GM12878 (cell line): ENCODE measurements at regions not wholly inside any gene's neighbourhood (a gene's known extent, or its start where the extent isn't known, plus 50 kb on each side); places are given as distances from the start of the nearest gene placed in this dataset.

Experiments
- ATAC-seq: fragments of 200-7000 bp; cut with Tn5 transposase; 3 replicates; pipeline ENCODE4 v1.9.1; 2020; ENCODE audit warnings: mild to moderate bottlenecking, moderate library complexity
- BruUV-seq: library from RNA; stranded (reverse); fragments of 400-500 nt; replicated peaks from 2 replicates; lab custom pipeline; 2021; lab: Mats Ljungman, UMichigan
- CTCF ChIA-PET: fragments of 300-600 bp; sonication (Branson Sonifier 250); formaldehyde crosslinking; extraction: SDS; loops from one replicate; lab custom pipeline; 2021; ENCODE audit warnings: inconsistent platforms; lab: Yijun Ruan, JAX
- POLR2A ChIA-PET: fragments of 350-600 bp; formaldehyde crosslinking; extraction: SDS; loops from one replicate; lab custom pipeline; 2021; ENCODE audit warnings: inconsistent platforms; lab: Charles Lee
- RAD21 ChIA-PET: fragments of 300-600 bp; sonication (Branson Sonifier 250); formaldehyde crosslinking; loops from one replicate; lab custom pipeline; 2023; ENCODE audit warnings: antibody characterized with exemption; ENCODE audit not compliant: unreplicated experiment; lab: Charles Lee
- SMC1A ChIA-PET: fragments of 300-600 bp; sonication (Branson Sonifier 250); formaldehyde crosslinking; loops from one replicate; lab custom pipeline; 2023; ENCODE audit not compliant: unreplicated experiment, uncharacterized antibody; lab: Charles Lee
- DNase-seq: peaks from one replicate; pipeline ENCODE4 v3.0.0-alpha.2; 2011; ENCODE audit warnings: low read depth, low spot score
- FAIRE-seq: peaks from 3 replicates; lab custom pipeline; 2011; peaks lifted over from hg19 to GRCh38; lab: Jason Lieb, UNC
- H2AFZ ChIP-seq: 2 replicates; pipeline ENCODE4 v1.6.0; 2011; ENCODE audit warnings: low read depth, low read length, control low read depth; ENCODE audit not compliant: control insufficient read depth
- H3K27ac ChIP-seq: 2 replicates; pipeline ENCODE4 v1.5.1; 2011; ENCODE audit warnings: control low read depth; ENCODE audit not compliant: control insufficient read depth, insufficient read depth
- H3K27me3 ChIP-seq, 2 experiments: replicated peaks in 1 of 2; 2 replicates each; pipeline versions ENCODE4 v1.6.0 to v1.6.1; 2011; ENCODE audit warnings: low read length in 1 of 2; ENCODE audit not compliant: control insufficient read depth in 2 of 2, insufficient read depth in 2 of 2
- H3K36me3 ChIP-seq, 2 experiments: 2 replicates each; pipeline ENCODE4 v1.5.1; 2011; ENCODE audit warnings: low read length in 1 of 2; ENCODE audit not compliant: control insufficient read depth in 2 of 2, insufficient read depth in 2 of 2
- H3K4me1 ChIP-seq: 2 replicates; pipeline ENCODE4 v1.6.1; 2011; ENCODE audit warnings: mild to moderate bottlenecking, low read length, moderate library complexity, mixed read lengths; ENCODE audit not compliant: control insufficient read depth, insufficient read depth
- H3K4me2 ChIP-seq: 2 replicates; pipeline ENCODE4 v1.6.0; 2011; ENCODE audit warnings: control low read depth; ENCODE audit not compliant: control insufficient read depth, insufficient read depth
- H3K4me3 ChIP-seq: fragments of 200-600 bp; sonication (generic); 2 replicates; pipeline ENCODE4 v1.5.1; 2016
- H3K79me2 ChIP-seq: 2 replicates; pipeline ENCODE4 v1.6.0; 2011; ENCODE audit warnings: low read length; ENCODE audit not compliant: control insufficient read depth, insufficient read depth
- H3K9ac ChIP-seq: 2 replicates; pipeline ENCODE4 v1.8.0; 2011; ENCODE audit warnings: low read length, control low read depth, mixed read lengths; ENCODE audit not compliant: control insufficient read depth, insufficient read depth
- H3K9me3 ChIP-seq: replicated peaks from 3 replicates; pipeline ENCODE4 v1.5.1; 2011; ENCODE audit warnings: mild to moderate bottlenecking, low read length; ENCODE audit not compliant: control insufficient read depth, insufficient read depth
- H4K20me1 ChIP-seq: 2 replicates; pipeline ENCODE4 v1.6.0; 2011; ENCODE audit not compliant: control insufficient read depth, insufficient read depth
- BCL3 ChIP-seq: IDR thresholded peaks from 2 replicates; pipeline ENCODE4 v1.6.1; 2011; ENCODE audit warnings: borderline replicate concordance, low read depth, mild to moderate bottlenecking, moderate library complexity, low read length; ENCODE audit not compliant: insufficient read depth, poor library complexity, severe bottlenecking
- ELK1 ChIP-seq: IDR thresholded peaks from 2 replicates; pipeline ENCODE4 v1.6.1; 2012; ENCODE audit warnings: low read depth, low read length, improper control_type of control experiment
- GATAD2B ChIP-seq: fragments of 450-650 bp; conservative IDR thresholded peaks from 2 replicates; pipeline ENCODE4 v1.6.1; 2017; ENCODE audit warnings: low read depth, mild to moderate bottlenecking, moderate library complexity
- MEF2B ChIP-seq: fragments of 450-650 bp; IDR thresholded peaks from 2 replicates; pipeline ENCODE4 v1.6.1; 2018; ENCODE audit warnings: mild to moderate bottlenecking, moderate library complexity; ENCODE audit not compliant: partially characterized antibody, poor library complexity, severe bottlenecking
- PRDM15 ChIP-seq: fragments of 450-650 bp; formaldehyde crosslinking; IDR thresholded peaks from 2 replicates; pipeline ENCODE4 v1.4.0; 2020; ENCODE audit warnings: mild to moderate bottlenecking, moderate library complexity
- RBBP5 ChIP-seq: fragments of 200-600 bp; sonication (generic); conservative IDR thresholded peaks from 2 replicates; pipeline ENCODE4 v1.6.1; 2016
- RCOR1 ChIP-seq: conservative IDR thresholded peaks from 2 replicates; pipeline ENCODE4 v1.6.1; 2012; ENCODE audit warnings: low read depth, low read length, improper control_type of control experiment
- SMAD5 ChIP-seq: IDR thresholded peaks from 2 replicates; pipeline ENCODE4 v1.6.1; 2016; ENCODE audit warnings: antibody characterized with exemption, low read depth
- USF2 ChIP-seq: IDR thresholded peaks from 2 replicates; pipeline ENCODE4 v1.6.1; 2011; ENCODE audit warnings: low read depth, low read length, improper control_type of control experiment, borderline replicate concordance
- ZNF217 ChIP-seq: fragments of 450-650 bp; IDR thresholded peaks from 2 replicates; pipeline ENCODE4 v1.6.1; 2017; ENCODE audit warnings: antibody characterized with exemption, mild to moderate bottlenecking
- ZNF384 ChIP-seq: IDR thresholded peaks from 2 replicates; pipeline ENCODE4 v1.6.1; 2012; ENCODE audit warnings: low read depth, mild to moderate bottlenecking, low read length, improper control_type of control experiment, borderline replicate concordance
- ZNF687 ChIP-seq: fragments of 450-650 bp; IDR thresholded peaks from 2 replicates; pipeline ENCODE4 v1.6.1; 2017; ENCODE audit warnings: mild to moderate bottlenecking, moderate library complexity
- WGBS: methylation state at CpG from one replicate; pipeline ENCODE4 v1.1.6; 2016; ENCODE audit warnings: low lambda C conversion rate; ENCODE audit not compliant: insufficient replicate concordance, insufficient coverage; ENCODE audit errors: missing lambda C conversion rate; 5-methylcytosine and 5-hydroxymethylcytosine counted together
- in situ Hi-C: fragments of 300-500 bp; cut with MboI; formaldehyde crosslinking; loops from 9 replicates; pipeline ENCODE4 v1.14.3; 2018; ENCODE audit warnings: mixed read lengths
- intact Hi-C: fragments of 100-400 bp; cut with micrococcal nuclease; formaldehyde crosslinking; loops from one replicate; pipeline ENCODE4 v1.14.2; 2022; ENCODE audit not compliant: unreplicated experiment

- ATAC-seq: no peak
- TF ChIP-seq RBBP5 (no peak), PRDM15 (CRISPR knock-in tag) (no peak), ZNF217 (no peak), RCOR1 (no peak), USF2 (no peak), GATAD2B (no peak), ZNF384 (no peak), BCL3 (no peak), ZNF687 (no peak), SMAD5 (no peak), MEF2B (no peak), ELK1 (no peak)
Measured at GRCh38 chr18:76231402-76231801, 263.6 kb downstream of the ZNF516 start.

More at GRCh38 chr18:76231402-76231801, 263.6 kb downstream of the ZNF516 start:
- H3K4me1 ChIP-seq: no peaks in the 10 kb centered on the region
- ChIA-PET POLR2A (no interaction called here), RAD21 (no interaction called here), SMC1A (no interaction called here), CTCF (no interaction called here)
- no peaks in the 10 kb centered on the region for H4K20me1 ChIP-seq
- H3K27me3 ChIP-seq: no peaks in the 10 kb centered on the region
- in situ Hi-C loops: no loop called here
- no peaks in the 10 kb centered on the region for H3K36me3 ChIP-seq
- intact Hi-C loops: no loop called here
- FAIRE-seq: no peak
- no peaks in the 10 kb centered on the region for H3K9me3 ChIP-seq
- H3K4me2 ChIP-seq: no peak overlapping the region
- no peak overlapping the region for H3K4me3 ChIP-seq
- no peak overlapping the region for H3K9ac ChIP-seq
- no TSS peak for BruUV-seq
- H3K79me2 ChIP-seq: no peaks in the 10 kb centered on the region
- H3K27ac ChIP-seq: no peak overlapping the region
- no peak for DNase-seq
- H2AFZ ChIP-seq: no peak overlapping the region
- 18% methylated on average over 5 of the region's 5 CpGs for WGBS
